ENCODE measurements at regions not wholly inside any gene's neighbourhood (a gene's known extent, or its start where the extent isn't known, plus 50 kb on each side); places are given as distances from the start of the nearest gene placed in this dataset.

GRCh38 chr17:79364315-79365094 lies 246.3 kb downstream of the RBFOX3 start:
- dilution Hi-C loops (cut with MboI; ENCODE audit: extremely low pct_ligation_motif_present, low sequenced_read_pairs) = no loop called here
- no peaks in the 10 kb centered on the region for H3K36me3 ChIP-seq (ENCODE audit: control insufficient read depth in 2 of 2, extremely low read depth in 1 of 2, insufficient read depth in 2 of 2, low read length in 2 of 2)
- no peak for FAIRE-seq
- H3K27ac ChIP-seq (ENCODE audit: control insufficient read depth, insufficient read depth, low read length) = no peak overlapping the region
- no peak for DNase-seq (ENCODE audit: low read depth, low spot score)
- no peaks in the 10 kb centered on the region for H4K20me1 ChIP-seq (ENCODE audit: control insufficient read depth, extremely low read depth, insufficient read depth, low read length)
- H3K4me3 ChIP-seq (ENCODE audit: control insufficient read depth in 2 of 3, extremely low read depth in 1 of 3, insufficient read depth in 2 of 3, low read depth in 1 of 3, low read length in 3 of 3) = no peak overlapping the region
- TF ChIP-seq EZH2 (IDR thresholded peaks at IDR 0.05; ENCODE audit: low read length) = no peak
- no peak for TF ChIP-seq CTCF (optimal IDR thresholded peaks at IDR 0.05 in 1 of 3, IDR thresholded peaks at IDR 0.05 in 1 of 3, conservative IDR thresholded peaks at IDR 0.05 in 1 of 3; ENCODE audit: extremely low read depth in 1 of 3, insufficient read depth in 2 of 3, low read length in 3 of 3)
- peaks cover 39% of the 10 kb centered on the region for H3K27me3 ChIP-seq (ENCODE audit: control insufficient read depth, extremely low read depth, insufficient read depth, low read length)
- no peaks in the 10 kb centered on the region for H3K4me1 ChIP-seq (ENCODE audit: control insufficient read depth, extremely low read depth, insufficient read depth, low read length)
- no peak overlapping the region for H2AFZ ChIP-seq (ENCODE audit: control insufficient read depth, low read length)
- no peak overlapping the region for H3K9ac ChIP-seq (ENCODE audit: control insufficient read depth, extremely low read depth, insufficient read depth, low read length)
- no peak overlapping the region for H3K4me2 ChIP-seq (ENCODE audit: control insufficient read depth, extremely low read depth, insufficient read depth, low read depth, low read length)
- H3K79me2 ChIP-seq (ENCODE audit: control insufficient read depth, insufficient read depth, low read length) = no peaks in the 10 kb centered on the region
- H3K9me3 ChIP-seq (ENCODE audit: control insufficient read depth, low read depth, low read length) = no peaks in the 10 kb centered on the region
- no peaks in the 10 kb centered on the region for H3K9me1 ChIP-seq (ENCODE audit: control insufficient read depth, extremely low read depth, insufficient read depth, low read length)

GRCh38 chr17:79363552-79364275 lies 247.1 kb downstream of the RBFOX3 start:
- no peaks in the 10 kb centered on the region for H3K4me1 ChIP-seq (ENCODE audit: control insufficient read depth, extremely low read depth, insufficient read depth, low read length)
- H3K27ac ChIP-seq (ENCODE audit: control insufficient read depth, insufficient read depth, low read length) = no peak overlapping the region
- no peaks in the 10 kb centered on the region for H3K9me3 ChIP-seq (ENCODE audit: control insufficient read depth, low read depth, low read length)
- no peak overlapping the region for H2AFZ ChIP-seq (ENCODE audit: control insufficient read depth, low read length)
- H3K4me2 ChIP-seq (ENCODE audit: control insufficient read depth, extremely low read depth, insufficient read depth, low read depth, low read length) = no peak overlapping the region
- H3K9me1 ChIP-seq (ENCODE audit: control insufficient read depth, extremely low read depth, insufficient read depth, low read length) = no peaks in the 10 kb centered on the region
- dilution Hi-C loops (cut with MboI; ENCODE audit: extremely low pct_ligation_motif_present, low sequenced_read_pairs) = no loop called here
- peaks cover 39% of the 10 kb centered on the region for H3K27me3 ChIP-seq (ENCODE audit: control insufficient read depth, extremely low read depth, insufficient read depth, low read length)
- no peak overlapping the region for H3K4me3 ChIP-seq (ENCODE audit: control insufficient read depth in 2 of 3, extremely low read depth in 1 of 3, insufficient read depth in 2 of 3, low read depth in 1 of 3, low read length in 3 of 3)
- DNase-seq (ENCODE audit: low read depth, low spot score) (no peak), FAIRE-seq (no peak)
- H3K79me2 ChIP-seq (ENCODE audit: control insufficient read depth, insufficient read depth, low read length) = no peaks in the 10 kb centered on the region
- TF ChIP-seq CTCF (optimal IDR thresholded peaks at IDR 0.05 in 1 of 3, IDR thresholded peaks at IDR 0.05 in 1 of 3, conservative IDR thresholded peaks at IDR 0.05 in 1 of 3; ENCODE audit: extremely low read depth in 1 of 3, insufficient read depth in 2 of 3, low read length in 3 of 3) (no peak), EZH2 (IDR thresholded peaks at IDR 0.05; ENCODE audit: low read length) (no peak)
- H3K9ac ChIP-seq (ENCODE audit: control insufficient read depth, extremely low read depth, insufficient read depth, low read length) = no peak overlapping the region
- no peaks in the 10 kb centered on the region for H4K20me1 ChIP-seq (ENCODE audit: control insufficient read depth, extremely low read depth, insufficient read depth, low read length)
- H3K36me3 ChIP-seq (ENCODE audit: control insufficient read depth in 2 of 2, extremely low read depth in 1 of 2, insufficient read depth in 2 of 2, low read length in 2 of 2) = no peaks in the 10 kb centered on the region

All from keratinocyte (primary cell).